Neural progenitor cell (in vitro differentiated cells): ENCODE measurements at regions not wholly inside any gene's neighbourhood (a gene's known extent, or its start where the extent isn't known, plus 50 kb on each side); places are given as distances from the start of the nearest gene placed in this dataset.

Experiments used
- EZH2 ChIP-seq: fragments of 200-600 bp; sonication (generic); IDR thresholded peaks from 2 replicates; pipeline ENCODE4 v1.6.1; 2017; ENCODE audit warnings: antibody characterized with exemption, mild to moderate bottlenecking, moderate library complexity
- TF ChIP-seq, protein P1 (sequence below): fragments of 200-600 bp; sonication (generic); IDR thresholded peaks from 2 replicates; pipeline ENCODE4 v1.5.1; 2017; ENCODE audit warnings: antibody characterized with exemption, mild to moderate bottlenecking

DNA sequence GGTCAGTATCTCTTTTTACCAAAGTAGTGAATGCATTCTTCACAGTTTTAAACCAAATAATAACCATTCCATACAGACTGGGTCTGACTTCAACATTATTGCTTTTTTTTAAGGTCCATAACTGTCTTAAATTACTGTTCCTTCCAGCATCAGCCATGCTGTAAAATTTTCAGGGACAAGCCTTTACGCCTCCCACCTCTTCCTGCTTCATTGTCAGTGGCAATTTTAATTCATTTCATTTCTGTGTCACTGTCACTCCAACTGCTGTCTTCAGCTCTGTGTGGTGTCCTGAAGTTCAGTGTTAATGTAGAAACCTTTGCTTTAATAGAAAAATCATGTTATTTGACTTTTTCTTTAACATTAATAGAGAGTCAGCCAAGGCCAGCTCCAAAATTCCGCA, 365.6 kb upstream of the PTBP2 start:
- TF ChIP-seq, protein P1, sequence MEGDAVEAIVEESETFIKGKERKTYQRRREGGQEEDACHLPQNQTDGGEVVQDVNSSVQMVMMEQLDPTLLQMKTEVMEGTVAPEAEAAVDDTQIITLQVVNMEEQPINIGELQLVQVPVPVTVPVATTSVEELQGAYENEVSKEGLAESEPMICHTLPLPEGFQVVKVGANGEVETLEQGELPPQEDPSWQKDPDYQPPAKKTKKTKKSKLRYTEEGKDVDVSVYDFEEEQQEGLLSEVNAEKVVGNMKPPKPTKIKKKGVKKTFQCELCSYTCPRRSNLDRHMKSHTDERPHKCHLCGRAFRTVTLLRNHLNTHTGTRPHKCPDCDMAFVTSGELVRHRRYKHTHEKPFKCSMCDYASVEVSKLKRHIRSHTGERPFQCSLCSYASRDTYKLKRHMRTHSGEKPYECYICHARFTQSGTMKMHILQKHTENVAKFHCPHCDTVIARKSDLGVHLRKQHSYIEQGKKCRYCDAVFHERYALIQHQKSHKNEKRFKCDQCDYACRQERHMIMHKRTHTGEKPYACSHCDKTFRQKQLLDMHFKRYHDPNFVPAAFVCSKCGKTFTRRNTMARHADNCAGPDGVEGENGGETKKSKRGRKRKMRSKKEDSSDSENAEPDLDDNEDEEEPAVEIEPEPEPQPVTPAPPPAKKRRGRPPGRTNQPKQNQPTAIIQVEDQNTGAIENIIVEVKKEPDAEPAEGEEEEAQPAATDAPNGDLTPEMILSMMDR, result no peak
- no peak for TF ChIP-seq EZH2
